ENCODE measurements at regions not wholly inside any gene's neighbourhood (a gene's known extent, or its start where the extent isn't known, plus 50 kb on each side); places are given as distances from the start of the nearest gene placed in this dataset.
"Not testable (repeated sequence)": the region's sequence is repeated elsewhere in the genome, so short reads cannot be mapped to it uniquely, and the experiment has no call there.

DNA sequence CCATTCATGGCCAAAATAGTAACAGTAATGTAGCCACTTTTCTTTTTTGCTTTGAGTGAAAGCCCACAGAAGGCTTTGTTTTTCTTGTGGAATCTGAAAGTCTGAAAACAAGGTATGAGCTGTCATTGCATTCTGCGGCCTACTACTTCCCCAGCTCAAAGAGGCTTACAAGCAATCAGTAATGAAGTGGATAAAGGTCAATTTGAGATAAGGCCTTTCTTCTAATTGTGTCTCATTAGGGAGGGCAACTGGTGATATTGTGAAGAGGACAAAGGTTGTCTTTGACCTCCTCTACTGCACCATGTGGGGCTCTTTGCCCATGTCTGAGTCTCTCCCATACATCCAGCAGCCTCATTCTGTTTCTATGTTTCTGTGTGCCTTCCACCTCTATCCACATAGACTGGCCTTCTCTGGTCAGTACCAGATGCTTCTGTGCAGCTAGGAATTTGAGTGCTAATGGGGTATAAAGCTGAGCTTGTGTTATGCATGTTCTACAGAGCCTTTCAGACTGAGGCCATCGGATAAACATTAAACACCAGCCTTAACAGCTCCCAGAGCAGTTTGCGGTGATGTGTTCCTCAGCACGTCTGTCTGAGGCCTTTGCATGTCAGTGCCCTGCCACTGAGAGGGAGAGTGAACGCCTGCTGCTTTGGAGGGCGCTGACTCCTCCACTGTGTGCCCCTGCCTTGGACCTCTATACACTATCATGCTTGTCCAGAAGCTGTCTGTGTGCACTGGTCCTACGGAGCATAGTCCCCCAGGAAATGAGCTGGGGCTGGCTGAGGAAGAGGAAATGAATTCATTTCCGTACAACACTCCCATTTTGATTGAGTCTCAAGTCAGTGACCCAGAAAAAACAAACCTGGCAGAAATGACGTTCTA is 80.2 kb downstream of the SH2D1A start:
- no peak for DNase-seq (ENCODE audit: low read depth)

DNA sequence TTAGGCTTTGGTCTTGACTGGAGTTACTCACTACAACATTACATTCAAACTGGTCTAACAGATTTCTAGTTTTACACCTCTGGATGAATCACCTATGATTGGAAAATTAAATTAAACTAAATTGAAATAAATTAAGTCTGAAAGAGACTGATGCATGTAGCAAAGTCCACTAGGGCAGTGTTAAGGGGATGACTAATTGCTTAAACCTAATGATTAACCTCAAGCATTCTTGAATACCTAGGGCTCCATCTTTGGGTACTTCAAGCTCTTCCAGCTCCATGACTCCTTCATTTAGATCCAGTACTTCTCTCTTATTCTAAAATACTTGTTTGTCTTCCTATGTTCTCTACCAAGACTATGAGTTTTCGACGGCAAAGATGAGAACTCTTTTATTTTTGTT is 86.8 kb downstream of the SH2D1A start:
- DNase-seq (ENCODE audit: low read depth), result no peak

DNA sequence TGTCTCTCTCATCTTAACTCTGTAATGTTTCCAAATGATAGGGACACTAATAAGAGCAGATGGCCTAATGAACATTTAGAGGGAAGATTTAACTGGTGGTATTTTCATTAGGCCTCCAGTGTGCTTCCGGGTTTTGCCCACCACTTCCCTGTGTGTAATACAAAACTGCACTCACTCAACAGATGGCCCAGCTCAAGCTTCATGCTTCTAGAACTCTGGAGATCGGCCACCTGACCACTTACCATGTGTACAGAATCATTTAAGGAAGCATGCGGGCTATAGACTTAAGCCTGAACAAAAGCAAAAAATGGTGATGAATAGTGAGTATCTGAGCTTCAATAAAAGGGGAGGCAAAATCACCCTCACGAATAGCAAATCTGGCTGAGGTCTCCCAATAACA is 89.3 kb downstream of the SH2D1A start:
- DNase-seq (ENCODE audit: low read depth), result no peak

DNA sequence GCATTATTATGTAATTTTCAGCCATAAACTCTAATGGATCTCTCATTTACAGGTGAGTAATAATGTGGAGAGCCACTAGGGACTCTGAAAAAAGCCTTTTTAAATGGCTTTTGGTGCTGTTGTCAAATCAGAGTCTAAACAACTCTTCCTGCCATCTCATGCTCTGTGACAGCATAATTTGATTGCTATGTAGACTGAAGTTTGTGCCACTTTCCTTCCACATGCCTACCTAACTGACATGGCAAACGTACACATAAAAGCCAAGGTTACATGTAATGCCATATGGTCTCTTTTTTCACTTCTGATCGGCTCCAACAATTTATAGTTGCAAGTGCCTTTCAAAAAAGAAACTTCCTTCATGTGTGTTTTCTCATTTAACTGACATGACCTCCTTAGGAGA is 94.3 kb downstream of the SH2D1A start:
- DNase-seq (ENCODE audit: low read depth), result no peak

DNA sequence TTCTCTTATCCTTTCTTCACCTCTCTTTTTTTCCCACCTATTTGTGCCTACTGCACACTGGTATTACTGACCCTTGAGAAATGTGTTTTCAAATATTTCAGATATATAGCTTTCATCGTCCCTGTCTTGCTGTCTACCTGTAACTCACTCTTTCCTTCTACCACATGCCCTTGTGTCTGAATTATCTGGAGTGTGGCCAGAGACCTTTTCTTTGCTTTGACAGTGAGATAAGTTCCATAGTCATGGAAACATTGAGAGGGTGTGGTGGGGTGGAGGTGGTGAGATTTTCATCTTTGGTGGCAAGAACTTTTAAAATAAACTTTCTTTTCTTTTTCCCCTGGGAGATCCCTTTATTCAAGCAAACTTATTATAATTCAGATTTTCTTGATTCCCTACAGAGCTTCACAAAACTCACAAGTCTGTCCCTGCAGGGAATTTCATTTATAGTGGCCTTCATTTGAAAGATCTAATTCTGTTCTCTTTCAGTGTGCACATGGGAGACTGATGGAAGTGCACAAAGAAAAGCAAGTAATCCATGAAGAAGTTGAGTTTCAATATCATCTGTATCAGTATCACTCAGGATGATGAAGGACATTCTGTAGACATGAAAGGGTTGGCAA is 95.7 kb downstream of the SH2D1A start:
- no peak for DNase-seq (ENCODE audit: low read depth)

DNA sequence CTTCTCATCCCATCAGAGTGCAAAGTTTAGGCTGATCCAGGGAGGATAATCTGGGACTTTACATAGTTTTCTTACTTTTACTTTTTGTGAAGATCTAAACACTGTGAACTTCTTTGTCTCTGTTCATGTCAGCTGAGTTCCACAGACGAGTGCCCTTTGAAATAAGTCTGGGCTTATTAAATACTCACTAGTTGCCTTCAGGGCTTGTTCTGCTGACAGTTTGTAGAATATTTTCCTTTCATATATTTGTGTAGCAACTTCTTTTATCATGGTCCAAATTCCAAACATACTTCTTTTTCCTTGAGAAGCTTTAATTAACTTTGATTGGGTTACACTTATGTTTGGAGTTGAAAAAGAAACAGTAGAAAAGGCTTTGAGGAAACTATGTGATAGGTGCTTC is 109.6 kb downstream of the SH2D1A start:
- no peak for DNase-seq (ENCODE audit: low read depth)

DNA sequence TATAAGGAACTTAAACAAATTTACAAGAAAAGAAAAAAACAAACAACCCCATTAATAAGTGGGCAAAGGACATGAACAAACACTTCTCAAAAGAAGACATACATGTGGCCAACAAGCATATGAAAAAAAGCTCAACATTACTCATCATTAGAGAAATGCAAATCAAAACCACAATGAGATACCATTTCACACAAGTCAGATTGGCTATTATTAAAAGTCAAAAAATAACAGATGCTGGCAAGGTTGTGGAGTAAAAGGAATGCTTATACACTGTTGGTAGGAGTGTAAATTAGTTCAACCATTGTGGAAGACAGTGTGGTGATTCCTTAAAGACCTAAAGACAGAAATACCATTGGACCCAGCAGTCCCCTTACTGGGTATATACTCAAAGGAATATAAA is 113.5 kb downstream of the SH2D1A start:
- not testable (repeated sequence) for DNase-seq (ENCODE audit: low read depth)

DNA sequence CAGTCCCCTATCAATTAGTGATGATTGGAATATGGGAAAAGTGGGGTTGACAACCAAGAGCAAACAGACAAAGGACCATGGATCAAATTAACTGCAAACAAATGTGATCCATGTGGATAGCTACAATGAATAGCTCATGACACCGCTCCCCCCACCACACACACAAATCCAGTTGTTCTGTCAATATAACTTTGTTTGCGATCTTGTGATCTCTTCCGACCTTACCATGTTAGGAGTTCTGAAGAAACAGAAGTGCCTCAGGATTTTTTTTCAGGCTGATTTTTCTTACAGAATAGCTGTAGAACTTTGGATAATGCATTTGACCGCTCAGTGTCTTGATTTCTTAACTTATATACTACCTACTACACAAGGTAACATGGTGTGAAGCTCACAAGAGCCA is 116.6 kb downstream of the SH2D1A start:
- DNase-seq (ENCODE audit: low read depth), result no peak

DNA sequence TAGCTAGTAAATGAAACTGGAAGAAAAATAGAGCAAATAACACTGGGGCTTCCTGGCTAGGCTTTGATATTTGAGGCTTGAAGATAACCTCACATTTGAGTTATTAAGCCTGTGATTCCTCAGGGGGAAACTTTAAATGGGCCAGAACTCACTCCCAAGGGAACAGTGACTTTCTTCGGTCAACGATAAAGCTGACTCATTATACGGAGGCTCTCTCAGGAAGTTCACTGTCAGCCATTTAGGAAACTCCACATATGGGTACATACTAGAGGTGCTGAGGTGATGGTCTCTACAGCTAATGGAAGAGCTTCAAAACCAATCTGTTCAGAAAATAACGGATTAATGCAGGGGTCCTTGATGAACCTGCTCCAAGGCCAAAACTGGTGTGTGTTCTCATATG is 120.8 kb downstream of the SH2D1A start:
- no peak for DNase-seq (ENCODE audit: low read depth)

DNA sequence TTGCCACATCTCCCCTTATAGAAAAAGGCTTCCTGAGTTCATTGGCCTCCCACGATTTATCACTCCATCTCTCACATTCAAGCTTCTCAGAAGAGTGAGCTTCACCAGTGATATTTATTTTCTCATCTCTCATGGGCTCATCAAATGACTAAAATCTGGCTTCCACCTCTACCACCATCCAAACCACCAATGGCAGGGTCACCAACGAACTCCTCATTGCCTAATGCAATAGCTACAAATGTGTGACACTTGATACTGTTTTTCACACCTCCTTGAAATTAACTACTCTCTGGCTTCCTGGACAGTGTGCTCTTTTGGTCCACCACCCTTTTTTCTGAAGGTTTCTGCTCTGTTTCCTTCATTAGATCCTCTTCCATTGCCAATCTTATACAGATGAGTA is 129.0 kb downstream of the SH2D1A start:
- no peak for DNase-seq (ENCODE audit: low read depth)

DNA sequence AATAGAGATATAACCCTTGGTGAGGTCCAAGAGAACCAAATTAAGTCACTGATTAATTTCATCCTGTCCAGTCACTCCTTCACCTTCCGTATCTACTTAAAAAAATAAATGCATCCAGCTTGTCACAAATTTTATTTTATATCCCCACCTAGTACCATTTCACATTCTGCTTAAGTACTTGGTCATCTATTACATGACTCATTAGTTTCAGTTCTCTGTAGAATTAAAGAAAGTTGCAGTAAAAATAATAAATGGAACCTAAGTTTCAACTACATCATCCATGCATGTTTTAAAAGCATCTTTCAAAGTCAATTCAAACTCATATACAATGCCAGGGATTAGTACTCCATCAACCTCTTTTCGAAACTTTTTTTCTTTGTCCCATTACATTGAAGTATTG is 130.2 kb downstream of the SH2D1A start:
- no peak for DNase-seq (ENCODE audit: low read depth)

DNA sequence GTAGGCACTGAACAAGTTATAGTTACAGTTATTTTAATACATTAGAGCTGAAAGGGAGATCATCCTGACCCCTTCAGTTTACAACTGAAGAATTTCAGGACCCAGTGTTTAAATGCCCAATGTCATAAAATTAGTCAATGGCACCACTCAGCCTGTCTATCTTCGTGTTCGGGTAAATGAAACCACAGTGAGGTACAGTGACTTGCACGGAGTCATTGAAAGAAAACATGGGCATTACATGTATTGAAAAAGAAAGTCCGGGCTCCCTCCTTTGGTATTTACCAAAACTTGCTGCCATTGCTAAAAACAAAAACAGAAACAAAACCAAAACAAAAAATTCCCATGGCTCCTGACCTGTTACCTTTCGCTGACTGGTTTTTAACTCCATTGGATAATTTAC is 131.7 kb downstream of the SH2D1A start:
- DNase-seq (ENCODE audit: low read depth), result no peak

DNA sequence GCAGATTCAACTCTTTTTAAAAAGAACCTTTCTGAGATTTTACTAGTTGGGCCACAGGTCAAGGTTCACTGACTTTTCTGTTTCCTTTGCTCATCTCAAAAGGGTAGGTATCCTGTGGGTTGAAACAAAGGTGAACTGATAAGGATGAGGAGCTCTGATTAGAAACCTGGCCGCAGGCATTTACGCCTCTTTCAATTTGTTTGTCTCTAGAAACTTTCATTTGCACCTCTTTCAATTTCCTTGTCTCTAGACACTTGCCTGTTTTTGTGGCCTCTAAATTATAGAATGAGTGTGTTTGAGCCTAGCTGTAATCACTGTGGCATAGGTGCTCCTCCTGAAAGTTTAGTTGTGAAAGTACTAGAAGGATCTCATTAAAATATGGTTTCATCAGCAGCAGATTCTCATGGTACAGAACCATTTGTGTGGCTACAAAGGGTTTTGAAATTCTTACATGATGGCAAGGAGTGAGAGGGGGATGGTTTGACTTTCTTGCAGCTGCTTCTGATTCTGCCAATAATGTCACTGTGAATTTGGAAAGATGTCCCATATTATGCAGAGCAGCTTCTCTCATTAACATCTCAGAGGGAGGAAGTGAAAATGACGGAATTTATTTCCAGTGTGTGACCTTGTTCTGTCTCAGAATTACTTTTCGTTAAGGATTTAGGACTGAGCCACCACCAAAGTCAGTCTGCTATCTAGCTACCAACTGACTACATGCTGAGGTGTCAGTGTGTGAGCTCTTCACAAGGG is 142.2 kb downstream of the SH2D1A start:
- no peak for DNase-seq (ENCODE audit: low read depth)

DNA sequence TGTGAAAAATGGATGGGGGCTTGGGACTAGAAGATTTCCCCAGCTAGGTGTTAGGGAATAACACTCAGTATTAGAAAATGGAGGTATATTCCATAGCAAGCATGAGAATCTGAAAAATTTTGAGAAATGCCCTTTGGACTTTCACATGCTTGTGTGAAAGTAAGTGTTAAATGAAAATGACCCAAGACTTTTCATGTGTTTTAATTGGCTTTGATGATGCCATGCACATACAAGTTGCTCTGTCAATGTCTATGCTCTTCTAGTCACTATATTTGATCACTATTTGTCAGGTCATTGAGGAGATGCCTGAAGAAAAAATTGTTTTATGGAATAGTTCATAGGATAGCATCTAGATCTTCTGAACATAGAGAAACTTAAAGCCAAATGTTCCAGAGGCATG is 147.6 kb downstream of the SH2D1A start:
- no peak for DNase-seq (ENCODE audit: low read depth)

DNA sequence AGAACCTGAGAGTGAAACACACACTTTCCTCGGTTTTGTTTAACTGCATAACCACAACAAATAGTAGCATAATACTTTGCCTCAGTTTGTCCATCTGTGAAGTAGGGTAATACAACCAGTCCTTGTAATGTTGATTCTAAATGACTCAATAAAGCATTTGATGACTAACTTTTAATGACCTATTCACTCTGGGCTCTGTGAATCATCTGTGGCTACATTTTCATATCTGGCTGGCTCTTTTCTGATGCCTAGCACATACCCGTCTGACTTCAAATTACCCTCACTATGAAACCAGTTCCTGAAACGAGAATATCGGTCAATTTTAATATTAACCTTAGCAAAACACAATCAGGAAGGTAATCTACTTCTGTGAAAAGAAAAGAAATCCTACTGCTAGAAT is 151.0 kb downstream of the SH2D1A start:
- DNase-seq (ENCODE audit: low read depth), result no peak

DNA sequence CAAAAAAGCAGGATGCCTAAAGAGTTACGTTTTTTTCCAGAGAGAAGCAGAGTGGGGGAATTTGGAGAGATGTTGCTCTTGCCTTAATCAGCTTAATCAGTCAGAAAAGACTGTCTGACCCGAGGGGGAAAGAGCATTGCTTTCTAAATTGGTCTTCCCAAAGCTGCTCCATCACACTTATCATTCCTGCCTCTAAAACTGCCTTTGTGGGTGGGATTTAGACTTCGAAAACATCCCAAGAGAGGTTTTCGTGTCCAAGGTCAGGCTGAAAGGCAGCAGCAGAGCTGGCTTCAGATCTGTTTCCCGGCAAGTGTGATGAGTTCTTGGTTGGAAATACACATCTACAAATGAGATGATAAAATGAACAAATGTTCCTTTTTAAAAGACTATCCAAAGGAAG is 155.2 kb downstream of the SH2D1A start:
- DNase-seq (ENCODE audit: low read depth), result no peak

DNA sequence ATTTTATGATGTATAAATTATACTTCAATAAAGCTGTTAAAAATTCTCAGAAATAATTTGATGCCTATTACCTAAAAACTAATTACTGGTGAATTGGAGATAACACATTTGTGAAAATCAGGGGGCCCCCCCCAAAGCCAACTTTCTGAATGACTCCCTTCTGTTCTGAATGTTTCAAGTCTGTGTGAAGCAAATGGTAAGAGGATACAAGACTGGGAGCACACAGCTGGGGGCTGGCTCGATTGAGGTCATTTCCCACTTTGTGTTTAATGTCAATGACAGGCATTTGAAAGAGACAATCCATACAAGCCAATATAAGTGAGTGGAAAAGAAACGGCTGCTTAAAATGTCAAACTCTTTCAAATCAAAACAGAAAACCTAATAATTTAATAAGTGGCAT is 155.8 kb downstream of the SH2D1A start:
- no peak for DNase-seq (ENCODE audit: low read depth)

DNA sequence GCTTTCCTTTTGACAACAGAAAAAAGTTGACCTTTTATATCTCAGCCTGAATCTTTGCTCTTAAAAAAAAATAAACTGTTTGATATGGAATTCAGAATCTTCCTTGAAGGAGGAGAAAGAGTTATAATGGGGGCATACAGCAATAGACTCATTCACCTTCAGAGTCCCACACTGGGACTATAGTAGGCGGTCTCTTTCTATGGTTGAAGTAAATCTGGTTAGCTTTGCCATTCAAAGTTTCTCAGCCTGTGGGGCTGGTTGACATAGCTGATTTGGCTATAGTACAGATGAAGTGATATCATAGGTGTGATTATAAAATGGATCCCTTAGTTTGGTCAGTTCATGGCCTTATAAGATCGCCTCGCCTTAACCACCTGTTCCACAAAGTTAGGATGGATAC is 156.2 kb downstream of the SH2D1A start:
- no peak for DNase-seq (ENCODE audit: low read depth)

DNA sequence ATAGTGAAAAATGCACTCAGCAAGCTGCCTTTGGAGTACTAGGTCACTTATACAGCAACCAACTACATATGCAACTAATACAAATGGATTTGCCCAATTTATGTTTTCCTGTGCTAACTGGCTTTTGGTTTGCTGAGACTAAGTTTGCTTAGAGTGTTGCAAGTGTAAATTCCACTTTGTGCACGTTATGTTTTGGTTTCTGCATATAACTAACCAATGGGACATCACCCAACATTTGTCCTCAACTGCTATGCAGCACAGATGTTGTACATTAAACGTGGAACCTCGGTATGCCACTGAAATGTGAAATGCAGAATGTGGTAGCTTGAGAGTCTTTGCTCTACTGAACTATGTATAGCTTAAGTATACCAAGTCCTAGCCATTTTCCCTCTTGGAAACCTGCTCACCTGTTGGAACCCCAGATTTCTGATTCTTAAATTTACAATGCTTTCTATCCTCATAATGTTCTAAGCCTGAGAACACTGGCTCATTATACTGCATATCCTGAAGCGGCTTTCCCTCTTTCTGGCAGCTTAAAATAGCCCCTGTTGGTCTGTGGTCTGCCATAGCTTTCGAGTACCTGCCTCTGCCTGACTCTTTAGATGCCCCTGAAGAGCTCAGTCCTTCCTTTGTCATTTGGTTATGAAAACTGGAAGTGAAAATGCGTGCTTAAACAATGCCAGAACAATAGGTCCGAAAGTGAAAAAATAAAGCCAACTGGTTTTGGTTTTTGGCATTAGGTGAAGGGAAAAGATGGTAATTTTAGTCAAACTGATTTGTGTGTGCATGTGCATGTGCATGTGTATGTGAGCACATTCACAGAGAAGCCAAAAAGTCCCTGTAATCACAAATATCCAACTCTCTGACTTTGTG is 158.0 kb downstream of the SH2D1A start:
- peak; percentile 72 for DNase-seq (ENCODE audit: low read depth)

DNA sequence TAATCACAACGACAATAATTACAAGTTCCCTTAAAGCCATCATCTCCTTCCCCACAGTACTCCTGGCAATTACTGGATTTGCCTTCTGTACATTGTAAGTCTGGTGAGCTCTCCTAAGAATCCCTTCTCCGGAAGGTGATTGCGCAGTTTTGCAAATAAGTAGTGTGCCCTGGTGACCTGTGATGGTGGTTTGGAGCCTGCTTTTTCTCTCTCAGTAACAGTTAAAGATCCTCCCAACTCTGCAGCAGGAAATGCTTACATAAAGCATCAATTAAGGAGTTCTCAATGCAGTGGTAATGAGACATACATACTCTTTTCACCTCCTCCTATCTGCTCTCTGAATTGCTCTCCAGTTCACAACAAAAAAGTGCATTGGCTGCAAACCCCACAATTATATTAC is 159.7 kb downstream of the SH2D1A start:
- DNase-seq (ENCODE audit: low read depth), result no peak

DNA sequence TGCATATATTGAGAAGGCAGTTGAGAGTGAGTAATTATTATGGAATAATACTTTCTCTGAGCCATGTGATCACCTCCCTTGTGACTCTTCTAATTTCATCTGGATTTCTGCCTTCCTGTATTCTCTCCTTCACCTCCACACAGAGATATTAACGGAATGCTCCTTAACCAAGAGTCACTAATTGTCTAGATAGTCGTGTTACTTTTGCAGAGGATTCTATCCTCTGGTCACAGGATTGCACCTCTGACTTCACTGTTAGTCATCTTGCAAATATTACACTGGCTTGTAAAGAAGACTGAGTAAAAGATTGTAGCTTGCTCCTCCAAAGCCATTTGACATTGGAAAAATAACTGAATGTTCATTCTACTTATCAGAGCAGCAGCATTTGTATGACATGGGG is 160.9 kb downstream of the SH2D1A start:
- DNase-seq (ENCODE audit: low read depth), result no peak

DNA sequence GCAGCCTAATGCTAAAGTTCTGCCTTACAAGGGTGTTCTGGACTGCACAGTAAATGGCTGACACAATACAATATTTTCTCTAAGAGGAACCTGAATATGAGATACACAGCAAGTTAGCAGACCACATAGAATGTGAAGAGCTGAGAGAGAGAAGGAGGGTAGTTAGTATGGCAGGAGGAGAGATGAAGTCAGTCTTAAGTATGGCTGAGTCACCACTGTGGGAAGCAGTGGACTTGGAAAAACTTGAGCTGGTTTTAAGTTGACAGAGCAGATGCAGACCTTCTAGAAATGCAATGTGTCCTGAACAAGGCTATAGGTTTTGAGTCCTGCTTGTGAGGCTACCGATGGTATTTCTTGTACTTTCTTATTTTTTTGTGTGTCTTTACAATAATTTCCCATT is 172.5 kb downstream of the SH2D1A start:
- no peak for DNase-seq (ENCODE audit: low read depth)

Measured in fibroblast of gingiva (primary cell).